ENCODE measurements at regions not wholly inside any gene's neighbourhood (a gene's known extent, or its start where the extent isn't known, plus 50 kb on each side); places are given as distances from the start of the nearest gene placed in this dataset.

- H3F3A ChIP-seq (ENCODE audit: insufficient read depth, low read depth) = no peaks in the 10 kb centered on the region
- no peaks in the 10 kb centered on the region for H3K36me3 ChIP-seq (ENCODE audit: low read depth)
- H2AFZ ChIP-seq = no peak overlapping the region
- no peak for DNase-seq
- no peaks in the 10 kb centered on the region for H3K9me3 ChIP-seq (ENCODE audit: insufficient read depth, low read depth)
- no TSS peak for BruUV-seq (replicated peaks)
- no peak overlapping the region for H3K27ac ChIP-seq
- H3K4me2 ChIP-seq = no peak overlapping the region
- POLR2A ChIA-PET (ENCODE audit: unreplicated experiment) = no interaction called here
- CTCF ChIA-PET = interaction anchor here (0.6 kb wide), 1 partner anchor 59 kb away, joined by 4 read pairs; no protein-coding TSS in a partner anchor
- no peaks in the 10 kb centered on the region for H3K4me1 ChIP-seq (replicated peaks; ENCODE audit: insufficient read depth)
- H4K20me1 ChIP-seq (ENCODE audit: insufficient read depth) = no peaks in the 10 kb centered on the region
- intact Hi-C loops (cut with micrococcal nuclease; ENCODE audit: unreplicated experiment) = no loop called here
- TF ChIP-seq EZH2 (IDR thresholded peaks at IDR 0.05; ENCODE audit: low read depth) (no peak), CTCF (conservative IDR thresholded peaks at IDR 0.05) (no peak)
- no peaks in the 10 kb centered on the region for H3K27me3 ChIP-seq (ENCODE audit: insufficient read depth, low read depth)
- H3K79me2 ChIP-seq (ENCODE audit: low read depth) = no peaks in the 10 kb centered on the region
- H3K4me3 ChIP-seq = no peak overlapping the region
- H3K9me2 ChIP-seq (ENCODE audit: insufficient read depth) = no peaks in the 10 kb centered on the region
Observed at GRCh38 chr6:2492686-2493523, 247.5 kb upstream of the GMDS start.

GRCh38 chr6:2491137-2491536 lies 245.7 kb upstream of the GMDS start:
- Histone ChIP-seq H3K9me3 (ENCODE audit: insufficient read depth, low read depth) (no peaks in the 10 kb centered on the region), H3K4me2 (no peak overlapping the region), H3K79me2 (ENCODE audit: low read depth) (no peaks in the 10 kb centered on the region), H3K27me3 (ENCODE audit: insufficient read depth, low read depth) (no peaks in the 10 kb centered on the region), H3K36me3 (ENCODE audit: low read depth) (no peaks in the 10 kb centered on the region), H3K4me3 (no peak overlapping the region), H3K4me1 (replicated peaks; ENCODE audit: insufficient read depth) (no peaks in the 10 kb centered on the region), H2AFZ (no peak overlapping the region), H4K20me1 (ENCODE audit: insufficient read depth) (no peaks in the 10 kb centered on the region), H3F3A (ENCODE audit: insufficient read depth, low read depth) (no peaks in the 10 kb centered on the region), H3K9me2 (ENCODE audit: insufficient read depth) (no peaks in the 10 kb centered on the region), H3K27ac (no peak overlapping the region)
- TF ChIP-seq CTCF (conservative IDR thresholded peaks at IDR 0.05) (no peak), EZH2 (IDR thresholded peaks at IDR 0.05; ENCODE audit: low read depth) (no peak)
- intact Hi-C loops (cut with micrococcal nuclease; ENCODE audit: unreplicated experiment) = no loop called here
- no TSS peak for BruUV-seq (replicated peaks)
- no peak for DNase-seq
- CTCF ChIA-PET = no interaction called here
- POLR2A ChIA-PET (ENCODE audit: unreplicated experiment) = no interaction called here

GRCh38 chr6:2488578-2488977 lies 243.2 kb upstream of the GMDS start:
- Histone ChIP-seq H2AFZ (no peak overlapping the region), H3K4me1 (replicated peaks; ENCODE audit: insufficient read depth) (no peaks in the 10 kb centered on the region), H3K9me3 (ENCODE audit: insufficient read depth, low read depth) (no peaks in the 10 kb centered on the region), H4K20me1 (ENCODE audit: insufficient read depth) (no peaks in the 10 kb centered on the region), H3K9me2 (ENCODE audit: insufficient read depth) (no peaks in the 10 kb centered on the region), H3F3A (ENCODE audit: insufficient read depth, low read depth) (no peaks in the 10 kb centered on the region), H3K27me3 (ENCODE audit: insufficient read depth, low read depth) (no peaks in the 10 kb centered on the region), H3K4me2 (no peak overlapping the region), H3K79me2 (ENCODE audit: low read depth) (no peaks in the 10 kb centered on the region), H3K36me3 (ENCODE audit: low read depth) (no peaks in the 10 kb centered on the region), H3K4me3 (no peak overlapping the region), H3K27ac (no peak overlapping the region)
- DNase-seq = no peak
- CTCF ChIA-PET = no interaction called here
- TF ChIP-seq CTCF (conservative IDR thresholded peaks at IDR 0.05) = no peak
- no peak for TF ChIP-seq EZH2 (IDR thresholded peaks at IDR 0.05; ENCODE audit: low read depth)
- intact Hi-C loops (cut with micrococcal nuclease; ENCODE audit: unreplicated experiment) = no loop called here
- BruUV-seq (replicated peaks) = no TSS peak
- POLR2A ChIA-PET (ENCODE audit: unreplicated experiment) = no interaction called here
